NB4 (cell line): ENCODE measurements at regions not wholly inside any gene's neighbourhood (a gene's known extent, or its start where the extent isn't known, plus 50 kb on each side); places are given as distances from the start of the nearest gene placed in this dataset.

Experiments used
- POLR2A ChIP-seq: IDR thresholded peaks from 2 replicates; pipeline ENCODE4 v1.6.1; 2011; ENCODE audit warnings: mild to moderate bottlenecking; ENCODE audit not compliant: insufficient read length; ENCODE audit errors: extremely low read depth
- TF ChIP-seq, protein P1 (sequence below): IDR thresholded peaks from one replicate; pipeline ENCODE4 v1.5.1; 2012; ENCODE audit warnings: low read depth, low read length

- TF ChIP-seq, protein P1, sequence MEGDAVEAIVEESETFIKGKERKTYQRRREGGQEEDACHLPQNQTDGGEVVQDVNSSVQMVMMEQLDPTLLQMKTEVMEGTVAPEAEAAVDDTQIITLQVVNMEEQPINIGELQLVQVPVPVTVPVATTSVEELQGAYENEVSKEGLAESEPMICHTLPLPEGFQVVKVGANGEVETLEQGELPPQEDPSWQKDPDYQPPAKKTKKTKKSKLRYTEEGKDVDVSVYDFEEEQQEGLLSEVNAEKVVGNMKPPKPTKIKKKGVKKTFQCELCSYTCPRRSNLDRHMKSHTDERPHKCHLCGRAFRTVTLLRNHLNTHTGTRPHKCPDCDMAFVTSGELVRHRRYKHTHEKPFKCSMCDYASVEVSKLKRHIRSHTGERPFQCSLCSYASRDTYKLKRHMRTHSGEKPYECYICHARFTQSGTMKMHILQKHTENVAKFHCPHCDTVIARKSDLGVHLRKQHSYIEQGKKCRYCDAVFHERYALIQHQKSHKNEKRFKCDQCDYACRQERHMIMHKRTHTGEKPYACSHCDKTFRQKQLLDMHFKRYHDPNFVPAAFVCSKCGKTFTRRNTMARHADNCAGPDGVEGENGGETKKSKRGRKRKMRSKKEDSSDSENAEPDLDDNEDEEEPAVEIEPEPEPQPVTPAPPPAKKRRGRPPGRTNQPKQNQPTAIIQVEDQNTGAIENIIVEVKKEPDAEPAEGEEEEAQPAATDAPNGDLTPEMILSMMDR = no peak
- no peak for TF ChIP-seq POLR2A
Measured at GRCh38 chr6:164048840-164049516, 634.5 kb downstream of the QKI start.
